PC-3 (cell line): ENCODE measurements at regions not wholly inside any gene's neighbourhood (a gene's known extent, or its start where the extent isn't known, plus 50 kb on each side); places are given as distances from the start of the nearest gene placed in this dataset.

Experiments used
- CTCF ChIP-seq: fragments of 300-600 bp; sonication (generic); conservative IDR thresholded peaks from 2 replicates; pipeline ENCODE4 v1.5.1; 2017; ENCODE audit warnings: antibody characterized with exemption, low read depth, mild to moderate bottlenecking, low read length
- EZH2 ChIP-seq: fragments of 300-600 bp; sonication (generic); IDR thresholded peaks from one replicate; pipeline ENCODE4 v1.6.1; 2017; ENCODE audit warnings: antibody characterized with exemption, mild to moderate bottlenecking, low read length; ENCODE audit not compliant: unreplicated experiment
- EZH2phosphoT487 ChIP-seq: fragments of 300-600 bp; sonication (generic); IDR thresholded peaks from 2 replicates; pipeline ENCODE4 v1.6.1; 2018; ENCODE audit warnings: mild to moderate bottlenecking, antibody characterized with exemption, low read length, borderline replicate concordance

GRCh38 chr5:4216142-4216541, 620.5 kb downstream of the IRX1 start:
- TF ChIP-seq CTCF (no peak), EZH2phosphoT487 (no peak), EZH2 (no peak)
